H9 (cell line): ENCODE measurements at regions not wholly inside any gene's neighbourhood (a gene's known extent, or its start where the extent isn't known, plus 50 kb on each side); places are given as distances from the start of the nearest gene placed in this dataset.

Source experiments
- DNase-seq: peaks from one replicate; pipeline ENCODE4 v3.0.0-alpha.2; 2017
- H2AFZ ChIP-seq: one replicate; pipeline ENCODE4 v1.6.1; 2013; ENCODE audit warnings: mild to moderate bottlenecking, low read length, control low read depth, moderate library complexity
- H2AK5ac ChIP-seq: 2 replicates; pipeline ENCODE4 v1.6.1; 2013; ENCODE audit warnings: low read length, control low read depth, mixed read lengths; ENCODE audit not compliant: insufficient read length
- H2BK120ac ChIP-seq: one replicate; pipeline ENCODE4 v1.6.1; 2013; ENCODE audit warnings: low read depth, mild to moderate bottlenecking, low read length, control low read depth, inconsistent platforms; ENCODE audit not compliant: poor library complexity, severe bottlenecking
- H2BK12ac ChIP-seq: 2 replicates; pipeline ENCODE4 v1.6.1; 2013; ENCODE audit warnings: low read length, control low read depth, mixed read lengths, low read depth; ENCODE audit not compliant: insufficient read length
- H2BK15ac ChIP-seq: 2 replicates; pipeline ENCODE4 v1.6.1; 2013; ENCODE audit warnings: low read depth, low read length, control low read depth
- H2BK20ac ChIP-seq: one replicate; pipeline ENCODE4 v1.6.1; 2013; ENCODE audit warnings: low read depth, mild to moderate bottlenecking, low read length, control low read depth, inconsistent platforms; ENCODE audit not compliant: poor library complexity, severe bottlenecking
- H2BK5ac ChIP-seq: 2 replicates; pipeline ENCODE4 v1.6.1; 2013; ENCODE audit warnings: low read length, control low read depth, mixed read lengths; ENCODE audit not compliant: insufficient read length
- H3K14ac ChIP-seq: 2 replicates; pipeline ENCODE4 v1.6.1; 2013; ENCODE audit warnings: low read length, control low read depth; ENCODE audit not compliant: insufficient read depth
- H3K18ac ChIP-seq: 2 replicates; pipeline ENCODE4 v1.6.1; 2013; ENCODE audit warnings: low read depth, mild to moderate bottlenecking, mixed read lengths, low read length, control low read depth; ENCODE audit not compliant: insufficient read length
- H3K23ac ChIP-seq: 2 replicates; pipeline ENCODE4 v1.6.1; 2013; ENCODE audit warnings: low read length, control low read depth, mixed read lengths, low read depth; ENCODE audit not compliant: insufficient read length
- H3K23me2 ChIP-seq: 2 replicates; pipeline ENCODE4 v1.6.1; 2013; ENCODE audit warnings: low read depth, mild to moderate bottlenecking, mixed read lengths, low read length, control low read depth; ENCODE audit not compliant: insufficient read length, poor library complexity, severe bottlenecking
- H3K27ac ChIP-seq: 2 replicates; pipeline ENCODE4 v1.5.1; 2013; ENCODE audit warnings: low read length, control low read depth, mixed read lengths, low read depth; ENCODE audit not compliant: insufficient read length
- H3K27me3 ChIP-seq: 2 replicates; pipeline ENCODE4 v1.6.1; 2013; ENCODE audit warnings: low read length, control low read depth, inconsistent platforms; ENCODE audit not compliant: insufficient read depth
- H3K4ac ChIP-seq: 2 replicates; pipeline ENCODE4 v1.6.1; 2013; ENCODE audit warnings: low read depth, mild to moderate bottlenecking, control low read depth, inconsistent platforms, low read length, moderate library complexity
- H3K4me1 ChIP-seq: 2 replicates; pipeline ENCODE4 v1.6.1; 2013; ENCODE audit warnings: low read length, control low read depth, inconsistent platforms; ENCODE audit not compliant: insufficient read depth
- H3K4me2 ChIP-seq: 2 replicates; pipeline ENCODE4 v1.6.1; 2013; ENCODE audit warnings: low read length, control low read depth, mixed read lengths; ENCODE audit not compliant: insufficient read length, insufficient read depth
- H3K56ac ChIP-seq: 2 replicates; pipeline ENCODE4 v1.6.1; 2013; ENCODE audit warnings: low read depth, mild to moderate bottlenecking, mixed read lengths, low read length, control low read depth; ENCODE audit not compliant: insufficient read length
- H3K79me1 ChIP-seq: 2 replicates; pipeline ENCODE4 v1.6.1; 2013; ENCODE audit warnings: low read depth, mild to moderate bottlenecking, moderate library complexity, low read length, control low read depth, inconsistent platforms; ENCODE audit not compliant: insufficient read depth, poor library complexity, severe bottlenecking
- H3K79me2 ChIP-seq: 2 replicates; pipeline ENCODE4 v1.6.1; 2013; ENCODE audit warnings: low read length, control low read depth, inconsistent platforms; ENCODE audit not compliant: insufficient read depth
- H3K9ac ChIP-seq: 2 replicates; pipeline ENCODE4 v1.6.1; 2013; ENCODE audit warnings: low read length, control low read depth, mixed read lengths; ENCODE audit not compliant: insufficient read length; ENCODE audit errors: extremely low read depth
- H3K9me3 ChIP-seq: one replicate; pipeline ENCODE4 v1.6.1; 2013; ENCODE audit warnings: low read depth, low read length, inconsistent platforms; ENCODE audit not compliant: control insufficient read depth
- H3T11ph ChIP-seq: one replicate; pipeline ENCODE4 v1.6.1; 2013; ENCODE audit warnings: mild to moderate bottlenecking, low read length, control low read depth, inconsistent platforms
- H4K20me1 ChIP-seq: one replicate; pipeline ENCODE4 v1.6.1; 2013; ENCODE audit not compliant: control insufficient read depth, insufficient read length, insufficient read depth
- H4K5ac ChIP-seq: 2 replicates; pipeline ENCODE4 v1.6.1; 2013; ENCODE audit warnings: low read depth, mild to moderate bottlenecking, mixed read lengths, low read length, control low read depth; ENCODE audit not compliant: insufficient read length
- H4K8ac ChIP-seq: replicated peaks from 2 replicates; pipeline ENCODE4 v1.6.1; 2013; ENCODE audit warnings: low read length, control low read depth, mixed read lengths, low read depth; ENCODE audit not compliant: insufficient read length
- H4K91ac ChIP-seq: 2 replicates; pipeline ENCODE4 v1.6.1; 2013; ENCODE audit warnings: low read depth, mild to moderate bottlenecking, moderate library complexity, mixed read lengths, low read length, control low read depth; ENCODE audit not compliant: insufficient read length
- H3K27ac Mint-ChIP-seq, 3 experiments: 2 replicates in 2 of 3; 3 replicates in 1 of 3; pipeline ENCODE4 v1.8.0; 2020 to 2021; ENCODE audit warnings: mixed read lengths in 3 of 3, mild to moderate bottlenecking in 1 of 3, moderate library complexity in 1 of 3
- H3K27me3 Mint-ChIP-seq: 2 replicates; pipeline ENCODE4 v1.8.0; 2021; ENCODE audit warnings: low read depth, mild to moderate bottlenecking, moderate library complexity, mixed read lengths
- H3K36me3 Mint-ChIP-seq, 3 experiments: 2 replicates in 2 of 3; 3 replicates in 1 of 3; pipeline ENCODE4 v1.8.0; 2020 to 2021; ENCODE audit warnings: low read depth in 3 of 3, mixed read lengths in 3 of 3; ENCODE audit not compliant: insufficient read depth in 1 of 3
- H3K4me1 Mint-ChIP-seq, 2 experiments: 2 replicates each; pipeline ENCODE4 v1.8.0; 2020; ENCODE audit warnings: mixed read lengths in 2 of 2
- H3K4me3 Mint-ChIP-seq, 2 experiments: 2 replicates in 1 of 2; 3 replicates in 1 of 2; pipeline ENCODE4 v1.8.0; 2020 to 2021; ENCODE audit warnings: mild to moderate bottlenecking in 2 of 2, mixed read lengths in 2 of 2, moderate library complexity in 1 of 2
- H3K9me3 Mint-ChIP-seq, 2 experiments: 2 replicates in 1 of 2; 3 replicates in 1 of 2; pipeline ENCODE4 v1.8.0; 2020; ENCODE audit warnings: mild to moderate bottlenecking in 2 of 2, mixed read lengths in 2 of 2, moderate library complexity in 1 of 2
- WGBS: extraction: QIAGEN DNeasy Blood & Tissue Kit; methylation state at CpG from one replicate; pipeline ENCODE4 v1.1.7; 2013; ENCODE audit warnings: missing lambda C conversion rate, low lambda C conversion rate, mixed read lengths; ENCODE audit not compliant: insufficient read length; ENCODE audit errors: extremely low coverage; 5-methylcytosine and 5-hydroxymethylcytosine counted together
- TF ChIP-seq, protein P1 (sequence below): fragments of 200-600 bp; sonication (generic); conservative IDR thresholded peaks from 3 replicates; pipeline ENCODE4 v1.8.0; 2021; ENCODE audit warnings: antibody characterized with exemption, mild to moderate bottlenecking

DNA sequence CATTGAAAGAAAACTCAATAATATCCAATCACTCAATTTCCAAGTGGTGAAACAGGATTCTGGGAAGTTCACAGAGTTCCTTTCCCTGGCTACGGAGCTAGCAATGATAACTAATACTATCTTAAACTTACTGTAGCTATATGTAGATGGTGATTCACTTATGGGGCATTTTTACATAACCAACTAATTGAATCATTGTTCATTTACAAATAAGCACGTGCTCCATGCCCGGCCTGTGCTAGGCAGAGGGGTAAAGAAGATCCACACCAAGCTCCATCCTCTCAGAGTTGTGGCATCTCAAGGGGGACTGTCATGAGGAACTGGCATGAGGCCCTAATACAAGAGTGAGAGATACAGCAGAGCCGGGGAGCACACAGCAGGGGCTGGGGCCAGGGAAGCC lies 176.3 kb downstream of the ANKRD30B start:
- Histone ChIP-seq H3K79me2 (no peaks in the 10 kb centered on the region), H2AK5ac (no peak overlapping the region), H2AFZ (no peak overlapping the region), H4K5ac (no peak overlapping the region), H3K4me2 (no peak overlapping the region), H3K18ac (no peak overlapping the region), H2BK120ac (no peak overlapping the region), H3K14ac (no peak overlapping the region), H3K9me3 (peaks cover 89% of the 10 kb centered on the region), H3K23ac (no peak overlapping the region), H3K56ac (no peak overlapping the region), H2BK5ac (no peak overlapping the region), H3K27ac (no peak overlapping the region), H4K20me1 (no peaks in the 10 kb centered on the region), H3K9ac (no peak overlapping the region), H4K91ac (no peak overlapping the region), H2BK12ac (no peak overlapping the region), H4K8ac (no peak overlapping the region), H3K4ac (no peak overlapping the region), H3K27me3 (no peaks in the 10 kb centered on the region), H3K23me2 (no peaks in the 10 kb centered on the region), H3K4me1 (no peaks in the 10 kb centered on the region), H3T11ph (no peak overlapping the region), H2BK15ac (no peak overlapping the region), H2BK20ac (no peak overlapping the region), H3K79me1 (no peaks in the 10 kb centered on the region)
- no peak for DNase-seq
- Mint-ChIP-seq H3K36me3 (peaks cover 24 to 40% (median 25%) of the 10 kb centered on the region in 3 experiments; a peak in 6 of 7 replicates), H3K27ac (no peak overlapping the region), H3K9me3 (peaks cover 97 to 98% of the 10 kb centered on the region in 2 experiments), H3K27me3 (peaks cover 2% of the 10 kb centered on the region; the same call in 1 of the 2 replicates), H3K4me1 (no peaks in the 10 kb centered on the region), H3K4me3 (no peak overlapping the region)
- WGBS: no CpG with 5 or more reads among the region's 4 CpGs
- TF ChIP-seq, protein P1, sequence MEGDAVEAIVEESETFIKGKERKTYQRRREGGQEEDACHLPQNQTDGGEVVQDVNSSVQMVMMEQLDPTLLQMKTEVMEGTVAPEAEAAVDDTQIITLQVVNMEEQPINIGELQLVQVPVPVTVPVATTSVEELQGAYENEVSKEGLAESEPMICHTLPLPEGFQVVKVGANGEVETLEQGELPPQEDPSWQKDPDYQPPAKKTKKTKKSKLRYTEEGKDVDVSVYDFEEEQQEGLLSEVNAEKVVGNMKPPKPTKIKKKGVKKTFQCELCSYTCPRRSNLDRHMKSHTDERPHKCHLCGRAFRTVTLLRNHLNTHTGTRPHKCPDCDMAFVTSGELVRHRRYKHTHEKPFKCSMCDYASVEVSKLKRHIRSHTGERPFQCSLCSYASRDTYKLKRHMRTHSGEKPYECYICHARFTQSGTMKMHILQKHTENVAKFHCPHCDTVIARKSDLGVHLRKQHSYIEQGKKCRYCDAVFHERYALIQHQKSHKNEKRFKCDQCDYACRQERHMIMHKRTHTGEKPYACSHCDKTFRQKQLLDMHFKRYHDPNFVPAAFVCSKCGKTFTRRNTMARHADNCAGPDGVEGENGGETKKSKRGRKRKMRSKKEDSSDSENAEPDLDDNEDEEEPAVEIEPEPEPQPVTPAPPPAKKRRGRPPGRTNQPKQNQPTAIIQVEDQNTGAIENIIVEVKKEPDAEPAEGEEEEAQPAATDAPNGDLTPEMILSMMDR: no peak
